ENCODE measurements at regions not wholly inside any gene's neighbourhood (a gene's known extent, or its start where the extent isn't known, plus 50 kb on each side); places are given as distances from the start of the nearest gene placed in this dataset.
"Not testable (repeated sequence)": the region's sequence is repeated elsewhere in the genome, so short reads cannot be mapped to it uniquely, and the experiment has no call there.

- no peak for DNase-seq (ENCODE audit: low read depth in 3 of 3)
Observed at GRCh38 chr3:5545719-5546118, 358.2 kb downstream of the EDEM1 start.

GRCh38 chr3:5553203-5553602, 365.7 kb downstream of the EDEM1 start:
- no peak for DNase-seq (ENCODE audit: low read depth in 3 of 3)

- no peak for DNase-seq (ENCODE audit: low read depth in 3 of 3)
Observed at GRCh38 chr3:5554245-5554747, 366.8 kb downstream of the EDEM1 start.

GRCh38 chr3:5560199-5560598, 372.7 kb downstream of the EDEM1 start:
- DNase-seq (ENCODE audit: low read depth in 3 of 3), result no peak

- no peak for DNase-seq (ENCODE audit: low read depth in 3 of 3)
Observed at GRCh38 chr3:5563537-5564277, 376.2 kb downstream of the EDEM1 start.

- DNase-seq (ENCODE audit: low read depth in 3 of 3), result no peak
Observed at GRCh38 chr3:5564278-5564666, 376.8 kb downstream of the EDEM1 start.

GRCh38 chr3:5565026-5565425, 377.5 kb downstream of the EDEM1 start:
- no peak for DNase-seq (ENCODE audit: low read depth in 3 of 3)

- DNase-seq (ENCODE audit: low read depth in 3 of 3), result no peak
Observed at GRCh38 chr3:5567113-5567512, 379.6 kb downstream of the EDEM1 start.

- no peak for DNase-seq (ENCODE audit: low read depth in 3 of 3)
Observed at GRCh38 chr3:5568451-5568850, 380.9 kb downstream of the EDEM1 start.

GRCh38 chr3:5569152-5569551, 381.6 kb downstream of the EDEM1 start:
- no peak for DNase-seq (ENCODE audit: low read depth in 3 of 3)

GRCh38 chr3:5572168-5572567, 384.7 kb downstream of the EDEM1 start:
- no peak for DNase-seq (ENCODE audit: low read depth in 3 of 3)

- no peak for DNase-seq (ENCODE audit: low read depth in 3 of 3)
Observed at GRCh38 chr3:5576277-5577011, 388.9 kb downstream of the EDEM1 start.

GRCh38 chr3:5579139-5579602, 391.7 kb downstream of the EDEM1 start:
- DNase-seq (ENCODE audit: low read depth in 3 of 3), result no peak

- no peak for DNase-seq (ENCODE audit: low read depth in 3 of 3)
Observed at GRCh38 chr3:5579946-5580345, 392.4 kb downstream of the EDEM1 start.

- no peak for DNase-seq (ENCODE audit: low read depth in 3 of 3)
Observed at GRCh38 chr3:5580826-5581225, 393.3 kb downstream of the EDEM1 start.

- DNase-seq (ENCODE audit: low read depth in 3 of 3), result no peak
Observed at GRCh38 chr3:5581743-5582142, 394.2 kb downstream of the EDEM1 start.

GRCh38 chr3:5583920-5584319, 396.4 kb downstream of the EDEM1 start:
- DNase-seq (ENCODE audit: low read depth in 3 of 3), result no peak

- DNase-seq (ENCODE audit: low read depth in 3 of 3), result no peak
Observed at GRCh38 chr3:5585085-5585484, 397.6 kb downstream of the EDEM1 start.

- no peak for DNase-seq (ENCODE audit: low read depth in 3 of 3)
Observed at GRCh38 chr3:5606884-5607472, 419.5 kb downstream of the EDEM1 start.

- no peak for DNase-seq (ENCODE audit: low read depth in 3 of 3)
Observed at GRCh38 chr3:5607581-5607980, 420.1 kb downstream of the EDEM1 start.

- not testable (repeated sequence) for DNase-seq (ENCODE audit: low read depth in 3 of 3)
Observed at GRCh38 chr3:5608971-5609370, 421.5 kb downstream of the EDEM1 start.

- DNase-seq (ENCODE audit: low read depth in 3 of 3), result no peak
Observed at GRCh38 chr3:5613599-5613998, 426.1 kb downstream of the EDEM1 start.

- DNase-seq (ENCODE audit: low read depth in 3 of 3), result no peak
Observed at GRCh38 chr3:5616873-5617272, 429.4 kb downstream of the EDEM1 start.
